ENCODE measurements at regions not wholly inside any gene's neighbourhood (a gene's known extent, or its start where the extent isn't known, plus 50 kb on each side); places are given as distances from the start of the nearest gene placed in this dataset.
"Not testable (repeated sequence)": the region's sequence is repeated elsewhere in the genome, so short reads cannot be mapped to it uniquely, and the experiment has no call there.

- intact Hi-C loops (cut with DNase I; ENCODE audit: low total_unique reads); H3K4me3 ChIP-seq; H3K27me3 ChIP-seq; H3K9me3 ChIP-seq; H3K27ac ChIP-seq; H3K36me3 ChIP-seq; H3K4me1 ChIP-seq; DNase-seq (ENCODE audit: low spot score in 2 of 2): not testable (repeated sequence)
Measured at GRCh38 chr2:89293399-89293798, 601.9 kb downstream of the RPIA start.

- H3K27me3 ChIP-seq; H3K27ac ChIP-seq; H3K4me1 ChIP-seq; H3K9me3 ChIP-seq; DNase-seq (ENCODE audit: low spot score in 2 of 2); H3K36me3 ChIP-seq; H3K4me3 ChIP-seq; intact Hi-C loops (cut with DNase I; ENCODE audit: low total_unique reads): not testable (repeated sequence)
Measured at GRCh38 chr2:89294335-89294734, 602.9 kb downstream of the RPIA start.

DNA sequence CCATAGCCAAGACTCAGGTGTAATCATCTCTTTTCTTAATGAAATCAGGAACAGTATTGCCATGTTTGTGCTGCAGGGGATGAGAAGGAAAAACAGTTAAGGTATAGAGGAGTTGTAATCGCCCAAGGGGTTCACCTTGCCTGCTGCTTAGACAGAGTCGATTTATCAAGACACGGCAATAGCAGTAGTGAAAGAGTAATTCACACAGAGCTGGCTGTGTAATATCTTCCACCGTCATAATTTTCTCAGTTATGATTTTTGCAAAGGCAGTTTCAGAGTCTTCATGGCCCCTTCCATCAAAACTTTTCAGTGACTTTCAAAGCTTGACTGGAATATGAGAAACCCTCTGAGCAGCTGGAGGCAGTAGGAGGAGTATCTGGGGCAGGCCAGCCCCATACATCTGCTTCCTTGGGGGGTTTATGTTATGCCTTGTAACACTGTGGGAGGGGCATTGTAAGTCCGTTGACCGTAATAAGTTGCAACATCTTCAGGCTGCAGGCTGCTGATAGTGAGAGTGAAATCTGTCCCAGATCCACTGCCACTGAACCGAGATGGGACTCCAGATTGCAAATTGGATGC, 605.4 kb downstream of the RPIA start:
- H3K27ac ChIP-seq; H3K4me3 ChIP-seq; H3K4me1 ChIP-seq; DNase-seq (ENCODE audit: low spot score in 2 of 2); H3K9me3 ChIP-seq; H3K27me3 ChIP-seq; intact Hi-C loops (cut with DNase I; ENCODE audit: low total_unique reads); H3K36me3 ChIP-seq: not testable (repeated sequence)

DNA sequence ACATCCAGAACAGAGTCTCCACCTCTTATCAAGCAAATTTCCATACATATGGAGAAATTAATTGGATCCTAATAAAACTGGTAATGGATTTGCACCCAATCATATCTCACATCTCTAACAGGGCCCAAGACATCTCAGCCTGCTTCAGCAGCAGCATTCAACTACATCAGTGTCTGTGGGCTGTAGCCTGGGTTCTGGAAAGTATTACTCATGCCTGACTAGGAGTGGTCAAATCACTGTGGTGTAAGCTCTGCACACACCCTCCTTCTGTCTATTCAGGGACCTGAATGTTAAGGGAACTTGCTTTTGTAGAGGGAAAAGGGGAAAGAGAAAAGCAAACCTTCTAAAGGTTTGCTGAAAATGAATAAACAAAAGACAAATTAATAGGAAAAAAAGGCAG, 607.7 kb downstream of the RPIA start:
- H3K9me3 ChIP-seq; H3K27ac ChIP-seq; H3K36me3 ChIP-seq; intact Hi-C loops (cut with DNase I; ENCODE audit: low total_unique reads); H3K4me3 ChIP-seq; H3K27me3 ChIP-seq; DNase-seq (ENCODE audit: low spot score in 2 of 2); H3K4me1 ChIP-seq: not testable (repeated sequence)

DNA sequence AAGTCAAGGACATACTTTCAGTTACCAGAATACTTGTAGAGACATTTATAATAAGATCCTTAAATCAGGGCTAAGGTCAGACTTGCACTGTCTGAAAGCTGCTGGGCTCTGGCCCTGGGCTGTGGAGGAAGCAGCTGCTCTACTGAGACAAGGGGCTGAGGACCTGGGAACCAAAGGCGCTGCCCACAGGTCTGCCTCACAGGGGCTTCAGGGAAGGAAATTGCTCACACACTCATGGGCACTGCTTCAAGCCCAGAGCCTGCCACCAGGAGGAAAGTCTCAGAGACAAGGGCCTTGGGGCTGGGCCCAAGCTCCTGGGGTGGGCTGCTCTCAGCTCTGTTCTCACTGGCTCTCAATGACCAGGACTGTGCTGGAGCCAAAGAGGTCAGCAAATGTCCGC, 614.1 kb downstream of the RPIA start:
- H3K9me3 ChIP-seq; intact Hi-C loops (cut with DNase I; ENCODE audit: low total_unique reads); H3K27ac ChIP-seq; H3K36me3 ChIP-seq; H3K4me3 ChIP-seq; H3K27me3 ChIP-seq; DNase-seq (ENCODE audit: low spot score in 2 of 2); H3K4me1 ChIP-seq: not testable (repeated sequence)

DNA sequence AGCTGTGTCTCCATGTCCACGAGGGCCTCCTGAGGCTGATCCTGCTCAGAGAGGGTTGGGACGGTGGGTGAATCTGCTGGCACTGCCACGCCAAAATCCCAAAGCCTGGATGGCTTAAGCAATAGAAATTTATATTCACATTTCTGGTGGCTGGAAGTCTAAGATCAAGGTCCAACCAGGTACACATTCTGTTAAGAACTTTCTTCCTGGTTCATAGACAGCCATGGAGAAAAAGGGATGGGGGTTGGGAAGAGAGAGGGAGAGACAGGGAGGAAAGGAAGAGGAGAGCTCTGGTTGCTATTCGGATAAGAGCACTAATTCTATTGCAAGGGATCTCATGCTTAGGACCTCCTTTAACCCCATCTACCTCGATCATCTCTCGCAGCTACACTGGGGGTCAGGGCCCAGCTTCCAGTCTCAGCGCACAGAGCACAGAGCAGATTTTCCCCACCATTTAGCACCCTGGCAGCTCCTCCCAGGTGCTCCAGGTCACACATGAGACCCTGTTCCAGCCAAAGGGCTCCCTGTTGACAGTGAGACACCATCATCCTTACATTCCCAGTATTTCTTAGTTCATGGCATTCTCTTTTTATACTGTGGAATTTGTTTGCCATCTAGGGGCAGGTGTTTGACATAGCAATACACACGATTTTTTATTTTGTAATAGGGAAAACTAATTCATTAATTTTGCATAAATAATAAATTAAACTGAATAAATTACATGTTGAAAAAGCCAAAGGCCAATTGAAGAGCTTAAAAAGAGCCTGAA, 615.6 kb downstream of the RPIA start:
- H3K4me1 ChIP-seq; DNase-seq (ENCODE audit: low spot score in 2 of 2); H3K9me3 ChIP-seq; H3K36me3 ChIP-seq; H3K4me3 ChIP-seq; H3K27me3 ChIP-seq; intact Hi-C loops (cut with DNase I; ENCODE audit: low total_unique reads); H3K27ac ChIP-seq: not testable (repeated sequence)

GRCh38 chr2:89318990-89319389, 627.5 kb downstream of the RPIA start:
- H3K9me3 ChIP-seq; DNase-seq (ENCODE audit: low spot score in 2 of 2); intact Hi-C loops (cut with DNase I; ENCODE audit: low total_unique reads); H3K27me3 ChIP-seq; H3K4me1 ChIP-seq; H3K4me3 ChIP-seq; H3K36me3 ChIP-seq; H3K27ac ChIP-seq: not testable (repeated sequence)

GRCh38 chr2:89325894-89326293, 634.4 kb downstream of the RPIA start:
- H3K36me3 ChIP-seq; H3K4me3 ChIP-seq; H3K27me3 ChIP-seq; DNase-seq (ENCODE audit: low spot score in 2 of 2); H3K4me1 ChIP-seq; H3K9me3 ChIP-seq; intact Hi-C loops (cut with DNase I; ENCODE audit: low total_unique reads); H3K27ac ChIP-seq: not testable (repeated sequence)

GRCh38 chr2:89326455-89326854, 635.0 kb downstream of the RPIA start:
- H3K9me3 ChIP-seq; H3K36me3 ChIP-seq; DNase-seq (ENCODE audit: low spot score in 2 of 2); H3K27me3 ChIP-seq; intact Hi-C loops (cut with DNase I; ENCODE audit: low total_unique reads); H3K27ac ChIP-seq; H3K4me3 ChIP-seq; H3K4me1 ChIP-seq: not testable (repeated sequence)

DNA sequence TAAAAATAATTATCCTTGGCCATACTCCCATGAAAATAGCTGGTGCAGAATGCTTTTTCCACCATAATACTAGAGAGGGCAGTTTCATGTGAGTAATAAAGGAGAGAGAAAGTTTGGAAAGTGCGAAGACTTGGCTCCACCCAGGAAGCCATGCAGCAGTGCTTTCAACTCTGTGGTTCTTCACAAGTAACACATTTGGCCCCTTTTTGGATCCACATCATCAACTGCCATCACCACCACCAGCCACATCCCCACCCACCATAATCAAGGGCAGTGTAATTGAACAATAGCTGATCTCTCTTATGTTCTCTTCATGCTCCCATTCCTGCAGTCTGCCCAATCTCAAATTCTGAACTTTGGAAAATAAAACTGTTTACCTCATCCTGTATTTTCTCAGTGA, 637.3 kb downstream of the RPIA start:
- H3K9me3 ChIP-seq; intact Hi-C loops (cut with DNase I; ENCODE audit: low total_unique reads); H3K4me3 ChIP-seq: not testable (repeated sequence)

More for the DNA sequence above, 637.3 kb downstream of the RPIA start:
- H3K27me3 ChIP-seq; H3K36me3 ChIP-seq; DNase-seq (ENCODE audit: low spot score in 2 of 2); H3K4me1 ChIP-seq; H3K27ac ChIP-seq: not testable (repeated sequence)
